SJCRH30 (cell line): ENCODE measurements at regions not wholly inside any gene's neighbourhood (a gene's known extent, or its start where the extent isn't known, plus 50 kb on each side); places are given as distances from the start of the nearest gene placed in this dataset.
A peak's percentile ranks its signal among the peaks of the same experiment; 100 is the strongest.

Source experiments
- DNase-seq, 2 experiments: peaks; one replicate each; pipeline ENCODE4 v3.0.0-alpha.2; 2015 to 2020
- H3K27ac ChIP-seq: fragments of 250-450 bp; sonication (Bioruptor Pico); 2 replicates; pipeline ENCODE4 v1.5.1; 2020; ENCODE audit warnings: mild to moderate bottlenecking, moderate library complexity
- H3K27me3 ChIP-seq: fragments of 250-450 bp; sonication (Bioruptor Pico); 2 replicates; pipeline ENCODE4 v1.5.1; 2020; ENCODE audit warnings: mild to moderate bottlenecking, moderate library complexity
- H3K36me3 ChIP-seq: fragments of 250-450 bp; sonication (Bioruptor Pico); 2 replicates; pipeline ENCODE4 v1.5.1; 2020; ENCODE audit warnings: mild to moderate bottlenecking, moderate library complexity
- H3K4me1 ChIP-seq: fragments of 250-450 bp; sonication (Bioruptor Pico); 2 replicates; pipeline ENCODE4 v1.5.1; 2020; ENCODE audit warnings: mild to moderate bottlenecking, moderate library complexity
- H3K4me3 ChIP-seq: fragments of 250-450 bp; sonication (Bioruptor Pico); 2 replicates; pipeline ENCODE4 v1.5.1; 2020; ENCODE audit warnings: mild to moderate bottlenecking, moderate library complexity
- H3K9me3 ChIP-seq: fragments of 250-450 bp; sonication (Bioruptor Pico); replicated peaks from 2 replicates; pipeline ENCODE4 v1.5.1; 2020; ENCODE audit warnings: mild to moderate bottlenecking, moderate library complexity

DNA sequence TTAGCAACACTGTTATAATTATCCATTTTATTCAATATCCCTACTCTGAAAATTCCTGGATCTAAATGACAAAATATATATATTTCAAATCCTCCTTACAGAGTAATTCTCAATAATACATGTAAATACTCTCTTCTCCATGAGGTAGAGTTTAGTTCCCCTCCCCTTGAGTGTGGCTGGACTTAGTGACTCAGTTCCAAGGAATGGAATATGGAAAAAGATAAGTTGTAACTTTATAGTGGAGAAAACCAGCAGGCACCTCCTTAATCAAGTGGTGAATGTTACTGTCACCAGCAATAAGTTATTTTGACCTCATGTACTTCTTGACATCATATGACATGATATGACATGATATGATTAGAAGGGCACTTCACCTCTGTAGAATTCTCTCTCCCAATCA, 302.0 kb downstream of the RAB28 start:
- peaks cover 22% of the 10 kb centered on the region for H3K4me1 ChIP-seq
- no peak for DNase-seq
- no peak overlapping the region for H3K27ac ChIP-seq
- H3K9me3 ChIP-seq, result no peaks in the 10 kb centered on the region
- H3K4me3 ChIP-seq, result no peak overlapping the region
- H3K36me3 ChIP-seq, result no peaks in the 10 kb centered on the region
- H3K27me3 ChIP-seq, result no peaks in the 10 kb centered on the region

DNA sequence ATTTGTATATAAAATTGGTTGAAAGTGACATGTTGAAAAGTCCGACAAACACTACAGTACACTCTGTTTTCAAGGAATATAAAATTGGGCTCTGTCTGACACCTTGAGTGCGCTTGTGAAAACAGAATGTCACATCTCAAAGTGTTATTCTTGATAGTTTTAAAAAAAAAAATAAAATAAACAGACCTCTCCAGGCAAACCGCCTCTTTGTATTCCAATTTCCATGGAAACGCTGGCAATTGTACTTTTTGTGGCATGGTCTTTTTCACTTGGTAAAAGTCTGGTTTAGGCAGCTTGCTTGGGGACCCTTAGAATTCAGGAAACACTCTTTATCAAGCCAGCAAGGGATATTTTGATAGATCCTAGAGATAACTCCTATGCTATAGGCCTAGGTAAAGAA, 302.5 kb downstream of the RAB28 start:
- Histone ChIP-seq H3K36me3 (no peaks in the 10 kb centered on the region), H3K4me3 (no peak overlapping the region), H3K27me3 (no peaks in the 10 kb centered on the region), H3K27ac (no peak overlapping the region), H3K9me3 (no peaks in the 10 kb centered on the region), H3K4me1 (peaks cover 26% of the 10 kb centered on the region)
- DNase-seq, result no peak

DNA sequence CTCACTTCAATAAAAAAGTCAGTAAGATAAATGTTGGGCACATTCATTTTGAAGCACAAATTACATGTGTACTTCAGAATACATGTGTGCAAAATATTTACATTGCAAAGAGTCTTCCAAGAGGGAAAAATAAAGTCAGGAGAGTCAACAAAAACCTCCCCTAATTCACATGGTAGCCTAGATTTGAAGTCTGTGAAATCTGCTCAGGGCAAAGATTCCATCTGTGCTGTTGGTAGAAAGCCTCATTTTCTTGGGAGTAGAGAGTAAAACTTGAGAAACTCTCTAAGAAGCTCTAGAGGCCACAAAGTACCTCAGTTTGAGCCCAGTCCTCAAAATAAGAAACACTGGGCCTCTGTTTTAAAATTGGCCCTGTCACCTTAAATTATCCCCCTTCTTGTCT, 303.4 kb downstream of the RAB28 start:
- no peak for DNase-seq
- H3K27ac ChIP-seq, result no peak overlapping the region
- H3K9me3 ChIP-seq, result no peaks in the 10 kb centered on the region
- no peak overlapping the region for H3K4me3 ChIP-seq
- peaks cover 36% of the 10 kb centered on the region for H3K4me1 ChIP-seq
- H3K36me3 ChIP-seq, result no peaks in the 10 kb centered on the region
- H3K27me3 ChIP-seq, result no peaks in the 10 kb centered on the region

DNA sequence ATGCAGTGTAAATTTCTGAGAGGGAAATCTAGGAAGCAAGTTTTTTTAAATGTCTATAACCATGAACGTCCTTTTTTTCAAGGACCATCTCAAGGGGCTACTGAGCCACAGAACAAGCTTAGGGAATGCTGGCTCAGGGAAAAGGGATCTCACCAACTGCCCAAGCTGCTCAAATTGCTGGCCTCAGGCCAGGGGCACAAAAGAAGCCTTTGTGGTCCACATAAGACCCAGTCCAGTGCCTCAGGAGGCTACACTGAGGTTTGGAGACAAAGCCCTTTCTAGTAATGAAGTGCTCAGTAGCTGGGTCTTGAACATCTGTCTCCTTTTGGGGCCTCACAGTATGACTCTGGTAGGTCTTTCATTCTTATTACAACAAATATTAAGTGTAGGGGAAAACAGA, 305.5 kb downstream of the RAB28 start:
- H3K4me3 ChIP-seq, result no peak overlapping the region
- no peaks in the 10 kb centered on the region for H3K9me3 ChIP-seq
- H3K36me3 ChIP-seq, result no peaks in the 10 kb centered on the region
- H3K4me1 ChIP-seq, result peaks cover 36% of the 10 kb centered on the region
- H3K27ac ChIP-seq, result peak overlapping the region; percentile 48
- peak; percentile 85 to 93 for DNase-seq
- H3K27me3 ChIP-seq, result no peaks in the 10 kb centered on the region

DNA sequence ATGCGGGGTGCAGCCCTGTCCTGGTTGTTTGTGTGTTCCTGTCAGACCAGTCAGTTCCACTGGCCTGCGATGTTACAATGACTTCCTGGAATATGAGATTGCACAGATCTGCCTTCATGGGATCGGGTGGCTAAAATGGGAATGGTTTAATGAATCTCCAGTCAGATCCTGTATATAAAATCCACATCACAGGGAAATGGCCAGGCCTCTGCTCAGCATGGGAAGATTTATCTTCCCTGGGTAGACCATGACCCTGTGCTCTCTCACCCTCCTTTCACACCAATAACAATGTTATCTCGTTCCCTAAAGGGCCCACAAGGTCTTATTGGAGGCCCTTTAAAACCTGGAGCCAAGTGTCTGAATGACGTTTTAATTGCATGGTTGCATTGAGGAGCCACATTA, 307.4 kb downstream of the RAB28 start:
- H3K4me1 ChIP-seq, result peaks cover 36% of the 10 kb centered on the region
- H3K36me3 ChIP-seq, result no peaks in the 10 kb centered on the region
- H3K27ac ChIP-seq, result 0 out of 2 replicates have a peak overlapping the region, but pooled peaks have one; percentile 0
- H3K27me3 ChIP-seq, result no peaks in the 10 kb centered on the region
- H3K9me3 ChIP-seq, result no peaks in the 10 kb centered on the region
- H3K4me3 ChIP-seq, result no peak overlapping the region
- peak in 1 of 2 experiments; percentile 52 for DNase-seq

DNA sequence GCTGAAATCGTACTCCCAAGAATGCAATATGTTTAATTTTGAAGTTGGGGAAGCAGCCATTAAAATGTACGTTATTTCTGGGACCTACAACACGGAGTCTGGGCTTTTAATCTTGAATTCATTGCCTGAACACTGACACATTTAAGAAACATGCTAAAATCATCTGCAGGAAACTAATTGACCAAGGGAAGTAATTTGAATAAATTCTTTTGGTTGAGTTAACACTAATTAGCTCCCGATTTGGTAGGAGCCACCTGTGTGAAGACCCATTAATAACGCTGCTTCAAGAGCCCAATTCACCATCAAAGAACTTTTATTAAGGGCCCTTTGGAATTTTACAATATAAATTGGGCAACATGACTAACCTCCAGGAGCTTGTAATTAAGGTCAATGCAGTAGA, 309.2 kb downstream of the RAB28 start:
- Histone ChIP-seq H3K36me3 (no peaks in the 10 kb centered on the region), H3K27me3 (no peaks in the 10 kb centered on the region), H3K9me3 (no peaks in the 10 kb centered on the region), H3K27ac (no peak overlapping the region), H3K4me3 (no peak overlapping the region), H3K4me1 (peaks cover 41% of the 10 kb centered on the region)
- DNase-seq, result no peak

DNA sequence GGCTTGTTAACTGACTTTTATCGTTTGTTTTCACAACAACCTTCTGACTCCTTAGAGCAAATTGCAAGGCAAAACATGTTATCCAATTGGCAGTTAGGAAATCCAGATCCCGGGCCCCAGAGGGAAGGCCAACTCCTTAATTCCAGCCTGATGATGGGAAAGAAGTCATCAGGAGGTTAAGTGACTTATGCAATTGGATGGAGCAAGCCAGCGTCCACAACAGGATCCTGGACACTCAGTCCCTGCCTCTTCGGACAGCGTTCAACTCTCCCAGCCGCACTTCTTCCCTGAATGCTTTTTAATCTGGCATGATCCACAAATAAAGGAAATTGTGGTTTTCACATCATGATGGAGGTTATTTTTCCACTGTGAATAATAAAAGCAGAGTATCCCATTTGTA, 310.1 kb downstream of the RAB28 start:
- Histone ChIP-seq H3K4me1 (peaks cover 39% of the 10 kb centered on the region), H3K27me3 (no peaks in the 10 kb centered on the region), H3K36me3 (no peaks in the 10 kb centered on the region), H3K27ac (no peak overlapping the region), H3K9me3 (no peaks in the 10 kb centered on the region), H3K4me3 (no peak overlapping the region)
- no peak for DNase-seq

DNA sequence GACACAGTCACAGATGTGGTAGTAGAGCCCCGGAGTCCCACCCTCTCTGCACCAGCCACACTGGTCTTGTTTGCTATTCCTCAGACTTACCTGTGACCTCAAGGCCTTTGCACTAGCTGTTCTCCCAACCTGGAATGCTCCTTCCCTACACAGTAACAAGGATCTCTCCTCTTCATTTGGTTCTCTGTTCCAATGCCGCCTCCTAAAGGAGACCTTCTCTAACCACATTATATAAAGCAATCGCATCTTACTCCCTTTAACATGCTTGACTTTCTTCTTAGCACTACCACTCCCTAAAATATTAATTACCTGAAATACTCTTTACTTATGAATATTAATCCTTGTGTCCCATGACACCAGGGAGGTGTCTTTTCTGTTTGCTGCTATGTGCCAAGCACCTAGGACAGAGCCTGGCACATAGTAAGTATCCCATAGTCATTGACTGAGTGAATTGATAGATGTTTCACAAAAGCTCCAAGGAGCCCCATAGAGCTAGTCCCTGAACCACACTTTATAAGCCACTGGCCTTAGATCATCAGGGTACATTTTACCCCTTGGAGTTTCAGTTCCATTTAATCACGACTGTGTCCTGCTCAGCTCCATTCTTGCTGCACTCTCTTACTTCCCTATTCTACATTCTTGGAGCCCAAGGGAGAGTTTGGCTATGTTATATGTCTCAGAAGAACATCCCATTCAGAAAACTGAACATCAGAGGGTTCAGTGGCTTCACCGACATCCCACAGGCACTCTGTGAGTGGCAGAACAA, 312.7 kb downstream of the RAB28 start:
- Histone ChIP-seq H3K4me3 (no peak overlapping the region), H3K9me3 (no peaks in the 10 kb centered on the region), H3K27me3 (no peaks in the 10 kb centered on the region), H3K36me3 (no peaks in the 10 kb centered on the region), H3K27ac (no peak overlapping the region), H3K4me1 (peaks cover 17% of the 10 kb centered on the region)
- DNase-seq, result no peak

DNA sequence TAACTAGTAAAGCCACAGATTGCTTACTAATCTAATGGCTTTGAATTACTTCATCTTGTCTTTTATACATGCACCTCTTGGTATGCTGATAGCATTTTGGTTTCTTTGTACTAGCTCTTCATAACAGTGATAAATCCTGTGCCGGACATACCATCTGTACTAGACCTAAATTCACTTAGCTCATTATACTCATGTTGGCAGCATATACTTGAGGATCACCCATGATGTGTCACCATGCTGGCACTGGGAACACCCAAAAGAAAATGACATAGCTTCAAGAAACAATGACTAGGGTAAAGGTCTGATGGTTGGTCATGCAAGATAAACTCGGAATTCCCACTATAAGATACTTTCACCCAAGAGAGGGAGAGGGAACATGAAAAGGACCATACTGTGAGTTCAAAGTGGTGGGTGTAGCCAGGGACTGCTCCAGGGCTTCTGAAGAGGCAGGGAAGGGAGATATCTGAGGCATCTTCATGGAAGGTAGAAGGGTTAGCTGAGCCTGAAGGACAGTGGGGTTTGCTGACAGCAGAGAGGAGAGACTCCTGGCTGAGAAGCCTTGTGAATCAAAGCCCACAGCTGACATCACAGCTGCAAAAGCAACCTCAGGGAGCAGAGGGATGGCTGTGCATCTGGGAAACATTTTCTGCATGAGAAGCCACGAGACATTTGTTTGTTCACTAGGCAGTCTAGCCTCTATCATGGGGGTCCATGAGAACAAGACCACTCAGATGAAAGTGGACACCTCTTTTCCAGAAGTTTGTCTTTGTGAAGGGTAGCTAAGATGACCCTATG, 314.2 kb downstream of the RAB28 start:
- Histone ChIP-seq H3K4me3 (no peak overlapping the region), H3K4me1 (peaks cover 9% of the 10 kb centered on the region), H3K9me3 (no peaks in the 10 kb centered on the region), H3K27ac (peak overlapping the region; percentile 8; the same call in 1 of the 2 replicates), H3K36me3 (no peaks in the 10 kb centered on the region), H3K27me3 (no peaks in the 10 kb centered on the region)
- peak; percentile 51 to 72 for DNase-seq

DNA sequence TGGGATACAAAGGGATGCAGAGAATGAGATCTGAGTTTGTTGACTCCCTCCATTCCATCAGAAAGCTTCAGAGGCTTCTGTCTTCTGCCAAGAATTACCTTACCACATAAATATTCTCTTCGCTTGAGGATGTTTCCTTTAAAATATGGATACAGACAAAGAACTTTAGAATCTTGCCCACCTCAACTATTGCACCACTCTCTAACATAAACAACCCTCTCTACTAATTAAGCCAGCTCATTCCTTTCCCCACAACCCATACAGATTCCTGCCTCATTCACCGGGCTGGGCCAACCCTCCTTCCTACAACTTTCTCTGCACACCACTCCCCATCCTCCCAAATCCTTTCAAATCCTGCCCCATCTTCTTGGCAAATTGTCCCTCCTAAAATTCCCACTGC, 315.8 kb downstream of the RAB28 start:
- Histone ChIP-seq H3K36me3 (no peaks in the 10 kb centered on the region), H3K4me3 (no peak overlapping the region), H3K27me3 (no peaks in the 10 kb centered on the region), H3K9me3 (no peaks in the 10 kb centered on the region), H3K4me1 (peaks cover 9% of the 10 kb centered on the region), H3K27ac (no peak overlapping the region)
- no peak for DNase-seq

DNA sequence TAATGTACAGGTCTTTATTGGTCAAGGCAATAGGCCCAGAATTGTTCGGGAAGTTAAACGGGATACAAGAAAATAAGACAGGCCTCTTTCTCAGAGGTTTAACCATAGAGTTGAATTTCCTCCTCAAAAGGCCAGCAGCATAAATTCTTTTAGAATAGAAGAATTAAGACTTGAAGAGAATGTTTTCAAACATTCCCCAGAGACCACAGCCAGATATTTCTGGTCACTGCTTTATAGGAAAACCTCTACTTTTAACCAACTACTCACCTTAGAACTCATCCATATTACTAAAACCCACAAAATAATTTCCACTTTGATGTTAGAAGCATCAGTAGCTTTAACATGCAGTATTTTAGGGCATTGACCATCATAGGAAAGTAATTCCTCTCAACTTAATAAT, 317.9 kb downstream of the RAB28 start:
- peaks cover 20% of the 10 kb centered on the region for H3K4me1 ChIP-seq
- no peaks in the 10 kb centered on the region for H3K9me3 ChIP-seq
- DNase-seq, result no peak
- no peaks in the 10 kb centered on the region for H3K27me3 ChIP-seq
- no peaks in the 10 kb centered on the region for H3K36me3 ChIP-seq
- no peak overlapping the region for H3K27ac ChIP-seq
- no peak overlapping the region for H3K4me3 ChIP-seq

DNA sequence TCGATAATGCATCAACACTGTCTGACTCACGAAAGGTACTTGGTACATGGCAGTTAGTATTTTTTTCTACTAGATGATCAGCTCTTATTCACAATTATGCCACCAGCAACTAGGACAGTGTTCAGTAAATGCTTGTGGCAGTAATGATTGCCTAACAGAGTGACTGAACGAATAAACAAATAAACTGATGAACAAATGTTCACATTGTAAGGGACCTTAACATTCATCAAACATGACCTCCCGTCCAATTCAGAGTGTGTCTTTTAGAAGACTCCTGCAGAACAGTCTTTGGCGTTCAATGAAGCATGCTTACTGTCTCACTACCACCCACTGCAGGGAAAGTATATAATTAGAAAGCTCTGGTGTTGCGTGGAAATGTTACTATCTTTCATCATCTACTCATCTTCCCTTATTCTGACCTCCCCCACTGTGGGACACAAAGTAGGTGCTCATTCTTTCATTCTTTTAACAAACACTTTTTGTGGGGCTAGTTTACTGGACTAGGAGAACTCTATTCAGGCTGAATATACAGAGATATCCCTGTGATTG, 319.3 kb downstream of the RAB28 start:
- Histone ChIP-seq H3K36me3 (no peaks in the 10 kb centered on the region), H3K27me3 (no peaks in the 10 kb centered on the region), H3K4me1 (peaks cover 19% of the 10 kb centered on the region), H3K4me3 (no peak overlapping the region), H3K9me3 (no peaks in the 10 kb centered on the region), H3K27ac (no peak overlapping the region)
- DNase-seq, result no peak

DNA sequence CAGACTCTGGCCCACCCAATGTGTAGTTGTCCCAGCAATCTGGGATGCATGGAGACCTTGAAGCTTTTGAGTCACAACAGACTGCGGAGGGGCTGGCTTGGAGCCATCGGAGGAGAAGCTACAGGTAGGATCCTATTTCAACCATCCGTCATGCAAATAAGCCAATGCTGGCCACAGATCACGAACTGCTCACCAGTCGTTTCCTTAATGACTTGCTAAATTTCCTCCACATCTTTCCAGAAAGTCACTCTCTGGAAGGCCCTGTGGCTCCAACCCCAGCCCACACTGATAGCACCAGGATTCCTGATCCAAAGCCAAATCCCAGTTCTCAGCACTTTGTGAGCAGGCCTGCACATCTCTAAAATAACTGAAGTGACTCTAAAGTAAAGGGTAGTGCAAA, 321.3 kb downstream of the RAB28 start:
- H3K27ac ChIP-seq, result no peak overlapping the region
- no peaks in the 10 kb centered on the region for H3K27me3 ChIP-seq
- peak; percentile 52 to 59 for DNase-seq
- H3K4me3 ChIP-seq, result no peak overlapping the region
- peaks cover 22% of the 10 kb centered on the region for H3K4me1 ChIP-seq
- H3K36me3 ChIP-seq, result no peaks in the 10 kb centered on the region
- no peaks in the 10 kb centered on the region for H3K9me3 ChIP-seq

DNA sequence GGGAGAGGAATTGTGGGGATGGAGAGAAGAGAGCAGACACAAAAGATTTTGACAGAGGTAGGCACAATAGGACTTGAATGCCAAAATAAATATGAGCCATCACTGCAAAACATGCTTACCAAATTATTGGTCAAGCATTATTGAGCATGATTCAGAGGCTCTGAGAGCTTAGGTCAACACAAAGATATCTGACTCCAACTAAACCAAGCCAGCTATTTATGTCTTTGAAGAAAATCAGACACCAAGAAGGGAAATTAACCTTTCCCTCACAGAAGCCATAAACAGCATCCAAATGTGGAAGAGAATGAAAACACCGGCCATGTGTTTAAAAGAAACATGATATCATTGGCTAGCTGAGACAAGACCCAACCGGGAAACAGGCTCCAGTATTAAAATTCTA, 323.2 kb downstream of the RAB28 start:
- no peak overlapping the region for H3K27ac ChIP-seq
- no peaks in the 10 kb centered on the region for H3K9me3 ChIP-seq
- H3K4me3 ChIP-seq, result no peak overlapping the region
- H3K27me3 ChIP-seq, result no peaks in the 10 kb centered on the region
- DNase-seq, result no peak
- peaks cover 22% of the 10 kb centered on the region for H3K4me1 ChIP-seq
- no peaks in the 10 kb centered on the region for H3K36me3 ChIP-seq

DNA sequence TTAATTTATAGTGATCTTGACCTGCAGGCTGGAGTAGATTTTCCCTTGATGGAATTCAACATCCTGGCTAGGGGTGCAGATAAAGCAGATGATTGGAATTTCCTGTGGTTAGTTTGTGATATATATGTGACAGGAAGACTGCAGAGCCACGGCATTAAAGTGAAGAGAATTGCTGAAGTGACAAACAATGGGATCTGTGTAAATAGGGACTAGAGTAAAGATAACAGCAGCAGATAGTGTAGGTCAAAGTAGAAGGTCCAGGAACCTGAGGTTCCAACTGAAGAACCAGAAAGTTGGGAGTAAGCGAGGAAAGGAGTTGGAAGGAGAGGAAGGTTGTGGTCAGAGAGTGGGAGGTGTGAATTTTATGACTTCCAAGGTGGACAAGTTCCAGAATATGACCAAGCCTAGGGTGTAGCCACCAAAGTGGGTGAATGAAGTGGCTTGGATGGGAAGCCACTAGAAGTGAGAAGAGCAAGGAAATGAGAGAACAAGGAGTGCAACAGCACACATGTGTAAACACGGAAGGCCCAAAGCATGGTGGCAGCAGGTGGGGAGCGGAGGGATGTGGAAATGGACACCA, 325.0 kb downstream of the RAB28 start:
- no peaks in the 10 kb centered on the region for H3K9me3 ChIP-seq
- no peak overlapping the region for H3K4me3 ChIP-seq
- no peaks in the 10 kb centered on the region for H3K36me3 ChIP-seq
- H3K27me3 ChIP-seq, result no peaks in the 10 kb centered on the region
- DNase-seq, result no peak
- H3K4me1 ChIP-seq, result peaks cover 22% of the 10 kb centered on the region
- no peak overlapping the region for H3K27ac ChIP-seq
